NT2/D1 (cell line): ENCODE measurements at regions not wholly inside any gene's neighbourhood (a gene's known extent, or its start where the extent isn't known, plus 50 kb on each side); places are given as distances from the start of the nearest gene placed in this dataset.
"Not testable (repeated sequence)": the region's sequence is repeated elsewhere in the genome, so short reads cannot be mapped to it uniquely, and the experiment has no call there.

ENCODE experiments used
- DNase-seq: peaks from one replicate; pipeline ENCODE4 v3.0.0-alpha.2; 2011; ENCODE audit warnings: low read depth, low spot score
- H3K27me3 ChIP-seq: 2 replicates; pipeline ENCODE4 v1.6.0; 2011; ENCODE audit warnings: mild to moderate bottlenecking; ENCODE audit not compliant: insufficient read length, insufficient read depth
- H3K36me3 ChIP-seq: 2 replicates; pipeline ENCODE4 v1.6.1; 2011; ENCODE audit warnings: mild to moderate bottlenecking, low read length, mixed read lengths; ENCODE audit not compliant: insufficient read depth, insufficient read length
- H3K4me1 ChIP-seq: 2 replicates; pipeline ENCODE4 v1.5.1; 2011; ENCODE audit not compliant: insufficient read depth, insufficient read length
- H3K4me3 ChIP-seq: 2 replicates; pipeline ENCODE4 v1.5.1; 2011; ENCODE audit warnings: low read depth; ENCODE audit not compliant: insufficient read length
- H3K9ac ChIP-seq: 2 replicates; pipeline ENCODE4 v1.6.0; 2011; ENCODE audit warnings: low read depth; ENCODE audit not compliant: insufficient read length
- H3K9me3 ChIP-seq: 2 replicates; pipeline ENCODE4 v1.5.1; 2011; ENCODE audit warnings: mild to moderate bottlenecking, low read length; ENCODE audit not compliant: insufficient read depth
- SUZ12 ChIP-seq: IDR thresholded peaks from 2 replicates; pipeline ENCODE4 v1.6.1; 2011; ENCODE audit not compliant: insufficient read length, insufficient read depth; ENCODE audit errors: extremely low read depth
- YY1 ChIP-seq: IDR thresholded peaks from 2 replicates; pipeline ENCODE4 v1.6.1; 2011; ENCODE audit not compliant: insufficient read length, insufficient read depth
- ZNF274 ChIP-seq: IDR thresholded peaks from 2 replicates; pipeline ENCODE4 v1.6.1; 2011; ENCODE audit warnings: mild to moderate bottlenecking, low read depth, low read length

DNA sequence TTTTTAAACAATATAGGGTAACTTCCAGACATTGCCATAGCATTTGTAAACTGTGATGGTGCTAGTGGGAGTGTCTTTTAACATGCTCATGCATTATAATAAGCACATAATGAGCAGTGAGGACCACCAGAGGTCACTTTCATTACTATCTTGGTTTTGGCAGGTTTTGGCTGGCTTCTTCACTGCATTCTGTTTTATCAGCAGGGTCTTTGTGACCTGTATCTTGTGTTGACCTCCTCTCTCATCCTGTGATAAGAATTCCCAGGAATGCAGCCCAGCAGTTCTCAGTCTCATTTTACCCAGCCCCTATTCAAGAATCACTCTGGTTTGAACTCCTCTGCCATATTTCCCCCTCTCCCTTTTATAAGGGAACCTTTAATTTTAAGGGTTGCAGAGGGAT lies 91.3 kb downstream of the ZNF467 start:
- H3K9ac ChIP-seq, result no peak overlapping the region
- H3K4me3 ChIP-seq, result no peak overlapping the region
- TF ChIP-seq YY1, result no peak
- TF ChIP-seq ZNF274, result no peak
- TF ChIP-seq SUZ12, result no peak
- peaks cover 19% of the 10 kb centered on the region for H3K9me3 ChIP-seq
- no peaks in the 10 kb centered on the region for H3K36me3 ChIP-seq
- DNase-seq, result no peak
- H3K4me1 ChIP-seq, result no peaks in the 10 kb centered on the region
- H3K27me3 ChIP-seq, result no peaks in the 10 kb centered on the region

DNA sequence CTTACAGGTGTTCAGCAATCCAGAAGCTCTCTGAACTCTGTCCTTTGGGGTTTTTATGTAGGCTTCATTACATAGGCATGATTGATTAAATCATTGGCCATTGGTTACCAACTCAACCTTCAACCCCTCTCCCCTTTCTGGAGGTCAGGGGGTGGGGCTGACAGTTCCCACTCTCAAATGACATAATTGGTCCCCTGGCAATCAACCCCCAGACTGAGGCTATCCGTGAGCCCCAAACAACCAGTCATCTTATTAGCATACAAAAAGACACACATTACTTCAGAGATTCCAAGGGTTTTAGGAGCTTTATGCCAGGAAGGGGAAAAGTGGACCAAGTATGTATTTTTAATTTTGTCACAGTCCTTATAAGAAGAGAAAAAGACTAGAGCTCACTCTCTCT lies 92.1 kb downstream of the ZNF467 start:
- Histone ChIP-seq H3K4me3 (no peak overlapping the region), H3K9me3 (peaks cover 19% of the 10 kb centered on the region), H3K4me1 (no peaks in the 10 kb centered on the region), H3K36me3 (no peaks in the 10 kb centered on the region), H3K27me3 (no peaks in the 10 kb centered on the region), H3K9ac (no peak overlapping the region)
- TF ChIP-seq ZNF274 (no peak), YY1 (no peak), SUZ12 (no peak)
- no peak for DNase-seq

DNA sequence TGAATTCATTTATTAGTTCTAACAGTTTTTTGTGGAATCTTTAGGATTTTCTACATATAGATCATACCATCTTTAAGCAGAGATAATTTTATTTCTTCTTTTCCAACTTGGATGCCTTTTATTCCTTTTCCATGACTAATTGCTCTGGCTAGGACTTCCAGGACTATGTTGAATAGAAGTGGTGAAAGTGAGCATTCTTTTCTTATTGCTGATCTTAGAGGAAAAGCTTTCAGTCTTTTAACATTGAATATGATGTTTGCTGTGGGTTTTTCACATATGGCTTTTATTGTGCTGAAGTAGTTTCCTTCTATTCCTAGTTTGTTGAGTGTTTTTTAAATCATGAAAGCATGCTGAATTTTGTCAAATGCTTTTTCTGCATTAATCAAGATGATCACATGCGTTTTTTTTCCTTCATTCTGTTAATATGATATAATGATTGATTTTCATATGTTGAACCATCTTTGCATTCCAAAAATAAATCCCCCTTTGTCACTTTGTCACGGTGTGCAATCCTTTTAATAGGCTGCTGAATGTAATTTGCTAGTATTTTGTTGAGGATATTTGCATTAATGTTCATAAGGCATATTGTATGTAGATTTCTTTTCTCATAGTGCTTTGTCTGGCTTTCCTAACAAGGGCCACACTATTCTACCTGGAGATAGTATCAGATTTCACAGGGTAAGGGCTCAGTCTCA lies 92.9 kb downstream of the ZNF467 start:
- DNase-seq, result no peak
- Histone ChIP-seq H3K36me3 (no peaks in the 10 kb centered on the region), H3K27me3 (no peaks in the 10 kb centered on the region), H3K9ac (no peak overlapping the region), H3K4me1 (no peaks in the 10 kb centered on the region), H3K4me3 (no peak overlapping the region), H3K9me3 (peaks cover 19% of the 10 kb centered on the region)
- no peak for TF ChIP-seq SUZ12
- TF ChIP-seq YY1, result no peak
- TF ChIP-seq ZNF274, result no peak

DNA sequence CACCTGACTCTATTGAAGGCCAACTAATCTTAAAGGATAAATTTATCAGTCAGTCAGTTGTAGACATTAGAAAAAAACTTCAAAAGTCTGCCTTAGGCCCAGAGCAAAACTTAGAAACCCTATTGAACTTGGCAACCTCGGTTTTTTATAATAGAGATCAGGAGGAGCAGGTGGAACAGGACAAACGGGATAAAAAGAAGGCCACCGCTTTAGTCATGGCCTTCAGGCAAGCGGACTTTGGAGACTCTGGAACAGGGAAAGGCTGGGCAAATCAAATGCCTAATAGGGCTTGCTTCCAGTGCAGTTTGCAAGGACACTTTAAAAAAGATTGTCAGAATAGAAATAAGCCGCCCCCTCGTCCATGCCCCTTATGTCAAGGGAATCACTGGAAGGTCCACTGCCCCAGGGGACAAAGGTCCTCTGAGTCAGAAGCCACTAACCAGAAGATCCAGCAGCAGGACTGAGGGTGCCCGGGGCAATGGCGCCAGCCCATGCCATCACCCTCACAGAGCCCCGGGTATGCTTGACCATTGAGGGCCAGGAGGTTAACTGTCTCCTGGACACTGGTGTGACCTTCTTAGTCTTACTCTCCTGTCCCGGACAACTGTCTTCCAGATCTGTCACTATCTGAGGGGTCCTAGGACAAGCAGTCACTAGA lies 98.5 kb downstream of the ZNF467 start:
- not testable (repeated sequence) for H3K4me3 ChIP-seq, DNase-seq, H3K9ac ChIP-seq, H3K27me3 ChIP-seq, H3K9me3 ChIP-seq, H3K36me3 ChIP-seq, H3K4me1 ChIP-seq

DNA sequence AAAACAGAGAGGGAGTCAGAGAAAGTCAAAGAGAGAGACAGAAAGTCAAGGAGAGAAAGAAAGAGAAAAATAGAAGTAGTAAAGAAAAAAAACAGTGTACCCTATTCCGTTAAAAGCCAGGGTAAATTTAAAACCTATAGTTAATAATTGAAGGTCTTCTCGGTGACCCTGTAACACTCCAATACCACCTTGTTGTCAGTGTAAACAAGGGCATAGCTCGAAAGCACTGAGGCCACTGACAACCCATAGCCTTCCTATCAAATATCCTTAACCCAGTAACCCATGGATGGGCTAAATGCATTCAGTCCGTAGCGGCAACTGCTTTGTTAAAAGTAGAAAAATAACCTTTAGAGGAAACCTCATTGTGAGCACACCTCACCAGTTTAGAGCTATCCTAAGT lies 100.4 kb downstream of the ZNF467 start:
- no peak overlapping the region for H3K9ac ChIP-seq

DNA sequence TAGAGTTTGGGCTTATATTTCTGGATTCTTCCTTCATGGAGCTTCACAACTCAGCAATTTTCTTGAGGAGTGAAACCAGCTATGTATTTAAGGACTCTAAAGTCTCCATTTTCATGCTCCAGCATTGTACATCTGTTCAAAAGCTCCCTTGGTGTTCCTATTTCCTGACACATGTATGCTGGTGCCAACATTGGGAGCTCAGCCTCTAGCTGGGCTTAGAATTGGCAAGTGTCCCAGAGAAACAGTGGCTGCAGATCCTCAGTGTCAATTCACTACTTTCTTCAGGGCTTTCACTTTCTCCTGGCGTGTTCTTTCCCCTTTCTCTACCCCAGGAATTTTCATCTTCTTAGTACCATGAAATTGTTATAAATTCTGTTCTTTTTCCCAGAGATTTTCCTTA lies 103.1 kb downstream of the ZNF467 start:
- Histone ChIP-seq H3K9ac (no peak overlapping the region), H3K36me3 (no peaks in the 10 kb centered on the region), H3K4me3 (no peak overlapping the region), H3K4me1 (no peaks in the 10 kb centered on the region), H3K27me3 (no peaks in the 10 kb centered on the region), H3K9me3 (no peaks in the 10 kb centered on the region)
- TF ChIP-seq SUZ12 (no peak), ZNF274 (no peak), YY1 (no peak)
- DNase-seq, result no peak

More for the DNA sequence above, 100.4 kb downstream of the ZNF467 start:
- TF ChIP-seq SUZ12 (no peak), YY1 (no peak), ZNF274 (no peak)
- Histone ChIP-seq H3K4me1 (no peaks in the 10 kb centered on the region), H3K9me3 (no peaks in the 10 kb centered on the region), H3K36me3 (no peaks in the 10 kb centered on the region), H3K4me3 (no peak overlapping the region), H3K27me3 (no peaks in the 10 kb centered on the region)
- no peak for DNase-seq

DNA sequence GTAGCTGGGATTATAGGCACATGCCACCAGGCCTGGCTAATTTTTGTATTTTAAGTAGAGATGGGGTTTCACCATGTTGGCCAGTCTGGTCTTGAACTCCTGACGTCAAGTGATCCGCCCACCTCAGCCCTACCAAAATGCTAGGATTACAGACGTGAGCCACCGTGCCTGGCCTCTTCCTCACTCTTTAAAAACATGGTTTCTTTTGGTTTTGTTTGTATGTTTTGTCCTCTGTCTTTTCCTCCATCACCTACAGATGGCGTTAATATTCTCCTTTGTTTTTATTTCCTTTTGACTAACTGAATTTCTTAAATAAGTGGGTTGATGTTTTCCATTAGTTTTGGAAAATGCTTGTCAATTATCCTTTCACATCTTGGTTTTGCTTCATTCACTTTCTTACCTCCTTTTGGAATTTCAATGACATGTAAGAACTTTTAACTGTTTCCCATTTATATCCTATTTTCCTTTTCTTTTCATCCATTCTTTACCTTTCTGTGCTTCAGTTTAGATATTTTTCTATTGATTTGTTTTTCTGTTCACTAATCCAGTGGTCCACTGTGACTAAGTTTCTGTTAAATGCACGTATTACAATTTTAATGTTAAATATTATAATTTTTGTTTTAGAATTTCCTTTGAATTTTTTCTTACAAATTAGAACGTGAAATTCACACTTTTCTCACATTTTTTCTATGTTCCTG lies 104.1 kb downstream of the ZNF467 start:
- TF ChIP-seq ZNF274 (no peak), YY1 (no peak), SUZ12 (no peak)
- H3K27me3 ChIP-seq, result no peaks in the 10 kb centered on the region
- no peaks in the 10 kb centered on the region for H3K4me1 ChIP-seq
- DNase-seq, result no peak
- no peaks in the 10 kb centered on the region for H3K36me3 ChIP-seq
- no peak overlapping the region for H3K4me3 ChIP-seq
- H3K9me3 ChIP-seq, result no peaks in the 10 kb centered on the region
- no peak overlapping the region for H3K9ac ChIP-seq
